ENCODE measurements at regions not wholly inside any gene's neighbourhood (a gene's known extent, or its start where the extent isn't known, plus 50 kb on each side); places are given as distances from the start of the nearest gene placed in this dataset.

DNA sequence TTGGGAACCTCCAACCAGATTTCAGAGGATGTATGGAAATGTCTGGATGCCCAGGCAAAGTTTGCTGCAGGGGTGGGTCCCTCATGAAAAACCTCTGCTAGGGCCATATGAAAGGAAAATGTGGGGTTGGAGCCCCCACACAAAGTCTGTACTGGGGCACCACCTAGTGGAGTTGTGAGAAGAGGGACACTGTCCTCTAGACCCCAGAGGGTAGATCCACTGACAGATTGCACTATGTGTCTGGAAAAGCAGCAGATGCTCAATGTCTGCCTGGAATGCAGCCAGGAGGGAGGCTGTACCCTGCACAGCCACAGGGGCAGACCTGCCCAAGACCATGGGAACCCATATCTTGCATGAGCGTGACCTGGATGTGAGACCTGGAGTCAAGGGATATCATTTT, 573.7 kb upstream of the NXPH2 start:
- TF ChIP-seq EP300 (IDR thresholded peaks at IDR 0.05; ENCODE audit: low read depth) (no peak), POLR2A (IDR thresholded peaks at IDR 0.05) (no peak), POLR2AphosphoS5 (IDR thresholded peaks at IDR 0.05) (no peak)
- TF ChIP-seq, protein P1, sequence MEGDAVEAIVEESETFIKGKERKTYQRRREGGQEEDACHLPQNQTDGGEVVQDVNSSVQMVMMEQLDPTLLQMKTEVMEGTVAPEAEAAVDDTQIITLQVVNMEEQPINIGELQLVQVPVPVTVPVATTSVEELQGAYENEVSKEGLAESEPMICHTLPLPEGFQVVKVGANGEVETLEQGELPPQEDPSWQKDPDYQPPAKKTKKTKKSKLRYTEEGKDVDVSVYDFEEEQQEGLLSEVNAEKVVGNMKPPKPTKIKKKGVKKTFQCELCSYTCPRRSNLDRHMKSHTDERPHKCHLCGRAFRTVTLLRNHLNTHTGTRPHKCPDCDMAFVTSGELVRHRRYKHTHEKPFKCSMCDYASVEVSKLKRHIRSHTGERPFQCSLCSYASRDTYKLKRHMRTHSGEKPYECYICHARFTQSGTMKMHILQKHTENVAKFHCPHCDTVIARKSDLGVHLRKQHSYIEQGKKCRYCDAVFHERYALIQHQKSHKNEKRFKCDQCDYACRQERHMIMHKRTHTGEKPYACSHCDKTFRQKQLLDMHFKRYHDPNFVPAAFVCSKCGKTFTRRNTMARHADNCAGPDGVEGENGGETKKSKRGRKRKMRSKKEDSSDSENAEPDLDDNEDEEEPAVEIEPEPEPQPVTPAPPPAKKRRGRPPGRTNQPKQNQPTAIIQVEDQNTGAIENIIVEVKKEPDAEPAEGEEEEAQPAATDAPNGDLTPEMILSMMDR (IDR thresholded peaks at IDR 0.05), result no peak
